ENCODE measurements at regions not wholly inside any gene's neighbourhood (a gene's known extent, or its start where the extent isn't known, plus 50 kb on each side); places are given as distances from the start of the nearest gene placed in this dataset.
"Not testable (repeated sequence)": the region's sequence is repeated elsewhere in the genome, so short reads cannot be mapped to it uniquely, and the experiment has no call there.

GRCh38 chr7:138378741-138379559 lies 81.1 kb upstream of the TRIM24 start:
- DNase-seq (ENCODE audit: low read depth, low spot score): no peak
- in situ Hi-C loops (cut with HindIII; ENCODE audit: low pct_unique_long_range_greater_than_20kb, low sequenced_read_pairs): no loop called here

DNA sequence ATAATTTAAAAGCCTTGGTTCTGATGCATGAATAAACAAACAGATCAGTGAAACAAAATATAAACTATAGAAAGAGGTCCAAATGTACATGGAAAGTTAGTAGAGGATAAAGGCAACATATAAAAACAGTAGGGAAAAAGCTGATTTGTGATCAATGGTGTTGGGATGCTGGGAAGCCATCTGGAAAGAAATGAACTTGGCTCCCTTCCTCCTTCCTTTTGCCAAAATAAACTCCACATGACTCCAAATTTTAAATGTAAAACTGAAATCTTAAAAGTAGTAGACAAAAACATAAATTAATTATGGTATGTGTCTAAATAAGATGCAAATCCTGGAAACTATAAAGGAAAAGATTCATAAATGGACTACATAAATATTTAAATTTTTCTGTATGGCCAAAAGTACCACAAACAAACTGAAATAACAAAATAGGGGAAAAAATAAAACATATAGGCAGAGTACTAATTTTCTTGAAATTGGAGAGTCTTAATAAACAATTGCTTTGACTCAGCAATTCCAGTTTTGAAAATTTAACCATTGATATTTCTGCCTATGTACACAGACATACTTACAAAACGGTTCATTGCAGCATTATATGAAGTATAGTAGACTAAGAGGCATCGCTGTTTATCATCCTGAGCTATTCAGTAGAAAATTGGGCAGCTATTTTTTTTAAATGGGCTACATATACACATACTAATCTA lies 77.0 kb upstream of the TRIM24 start:
- in situ Hi-C loops (cut with HindIII; ENCODE audit: low pct_unique_long_range_greater_than_20kb, low sequenced_read_pairs): no loop called here

DNA sequence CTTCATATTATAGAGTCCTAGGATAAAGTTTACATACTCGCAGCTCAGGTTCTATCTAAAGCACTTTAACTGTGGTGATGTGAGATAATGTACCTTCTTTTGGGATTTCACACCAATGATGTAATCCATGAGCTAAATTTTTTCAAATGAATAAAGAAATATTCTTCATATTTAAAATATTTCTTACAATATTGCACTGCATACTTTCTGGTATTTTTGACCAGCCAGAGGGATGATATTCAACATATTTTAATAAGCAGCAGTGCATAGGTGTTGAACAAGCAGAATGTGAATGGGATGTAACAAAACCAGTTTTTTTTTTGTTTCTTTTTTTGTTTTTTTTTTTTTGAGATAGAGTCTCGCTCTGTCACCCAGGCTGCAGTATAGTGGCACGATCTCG lies 73.2 kb upstream of the TRIM24 start:
- DNase-seq (ENCODE audit: low read depth, low spot score): no peak
- in situ Hi-C loops (cut with HindIII; ENCODE audit: low pct_unique_long_range_greater_than_20kb, low sequenced_read_pairs): no loop called here

More for the DNA sequence above, 77.0 kb upstream of the TRIM24 start:
- no peak for DNase-seq (ENCODE audit: low read depth, low spot score)

DNA sequence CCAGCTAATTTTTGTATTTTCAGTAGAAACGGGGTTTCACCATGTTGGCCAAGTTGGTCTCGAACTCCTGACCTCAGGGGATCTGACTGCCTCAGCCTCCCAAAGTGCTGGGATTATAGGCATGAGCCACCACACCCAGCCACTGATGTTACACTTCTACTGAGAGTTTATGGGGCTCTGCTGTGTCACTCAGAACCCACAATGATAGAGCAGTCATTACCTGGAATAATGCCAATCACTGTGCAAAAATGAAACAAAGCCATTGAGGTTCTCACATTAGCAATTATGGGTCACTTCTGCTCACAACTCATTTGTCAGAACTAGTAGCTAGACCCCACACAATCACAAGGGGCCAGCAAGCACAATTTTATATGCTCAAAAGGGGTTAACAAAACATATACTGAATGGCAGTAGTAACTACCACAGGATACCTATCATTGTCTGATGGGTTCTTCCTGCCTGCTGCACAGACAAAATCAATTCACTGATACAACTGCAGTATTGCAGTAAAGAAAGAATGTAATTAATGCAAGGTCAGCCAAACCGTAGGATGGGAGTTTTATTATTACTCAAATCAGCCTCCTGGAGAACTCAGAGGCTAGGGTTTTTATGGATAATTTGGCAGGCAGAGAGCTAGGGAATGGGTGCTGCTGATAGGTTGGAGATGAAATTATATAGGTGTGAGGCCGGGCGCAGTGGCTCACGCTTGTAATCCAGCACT lies 72.1 kb upstream of the TRIM24 start:
- no peak for DNase-seq (ENCODE audit: low read depth, low spot score)
- in situ Hi-C loops (cut with HindIII; ENCODE audit: low pct_unique_long_range_greater_than_20kb, low sequenced_read_pairs): no loop called here

GRCh38 chr7:138388673-138389491 lies 71.2 kb upstream of the TRIM24 start:
- in situ Hi-C loops (cut with HindIII; ENCODE audit: low pct_unique_long_range_greater_than_20kb, low sequenced_read_pairs): no loop called here
- no peak for DNase-seq (ENCODE audit: low read depth, low spot score)

GRCh38 chr7:138395763-138396162 lies 64.3 kb upstream of the TRIM24 start:
- in situ Hi-C loops (cut with HindIII; ENCODE audit: low pct_unique_long_range_greater_than_20kb, low sequenced_read_pairs): no loop called here

DNA sequence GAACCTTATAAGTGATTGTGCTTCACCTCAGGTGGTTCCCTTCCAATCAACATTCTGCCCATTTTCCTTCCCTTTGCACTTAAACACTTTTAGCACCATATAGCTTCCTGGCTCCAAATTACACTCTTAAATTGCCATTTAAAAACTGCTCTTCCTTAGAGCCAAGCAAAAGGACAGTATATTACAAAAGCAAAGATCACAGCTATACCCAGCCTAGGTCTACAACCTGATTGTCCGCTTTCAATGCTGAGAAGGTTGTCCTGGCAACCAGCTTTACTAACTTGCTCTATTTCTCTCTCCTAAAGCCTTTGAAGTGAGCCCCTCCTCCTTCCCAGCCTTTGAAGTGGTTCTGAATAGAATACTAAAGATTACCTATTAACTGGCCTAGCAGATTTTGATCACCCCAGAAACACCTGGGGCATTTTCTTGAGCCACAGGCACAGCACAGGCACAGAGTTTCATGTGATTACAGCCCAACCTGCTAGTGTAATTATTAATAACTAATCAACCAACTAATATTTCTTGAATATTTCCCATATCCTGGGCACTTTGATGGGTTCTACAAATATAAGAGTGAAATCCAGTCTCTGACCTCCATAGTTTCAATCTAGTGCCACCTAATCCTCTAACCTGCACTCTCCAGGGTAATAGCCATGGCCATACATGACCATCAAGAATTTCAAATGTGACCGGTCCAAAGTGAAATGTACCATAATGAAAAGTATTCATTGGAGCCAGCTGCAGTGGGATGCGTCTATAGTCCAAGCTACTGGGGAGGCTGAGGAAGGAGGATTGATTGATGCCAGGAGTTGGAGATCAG lies 63.6 kb upstream of the TRIM24 start:
- DNase-seq (ENCODE audit: low read depth, low spot score): no peak
- in situ Hi-C loops (cut with HindIII; ENCODE audit: low pct_unique_long_range_greater_than_20kb, low sequenced_read_pairs): no loop called here

More at GRCh38 chr7:138395763-138396162, 64.3 kb upstream of the TRIM24 start:
- no peak for DNase-seq (ENCODE audit: low read depth, low spot score)

DNA sequence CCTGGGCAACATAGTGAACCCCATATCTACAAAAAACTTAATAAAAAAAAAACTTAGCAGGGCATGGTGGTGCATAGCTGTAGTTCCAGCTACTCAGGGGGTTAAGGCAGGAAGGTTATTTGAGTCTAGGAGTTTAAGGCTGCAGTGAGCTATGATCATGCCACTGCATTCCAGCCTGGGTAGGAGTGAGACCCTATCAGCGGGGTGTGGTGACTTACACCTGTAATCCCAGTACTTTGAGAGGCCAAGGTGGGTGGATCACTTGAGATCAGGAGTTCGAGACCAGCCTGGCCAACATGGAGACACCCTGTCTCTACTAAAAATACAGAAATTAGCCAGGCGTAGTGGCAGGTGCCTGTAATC lies 63.0 kb upstream of the TRIM24 start:
- DNase-seq (ENCODE audit: low read depth, low spot score); in situ Hi-C loops (cut with HindIII; ENCODE audit: low pct_unique_long_range_greater_than_20kb, low sequenced_read_pairs): not testable (repeated sequence)

- in situ Hi-C loops (cut with HindIII; ENCODE audit: low pct_unique_long_range_greater_than_20kb, low sequenced_read_pairs): no loop called here
- DNase-seq (ENCODE audit: low read depth, low spot score): no peak
These were observed 61.2 kb upstream of the TRIM24 start for GRCh38 chr7:138398857-138399256.

GRCh38 chr7:138400400-138400886 lies 59.6 kb upstream of the TRIM24 start:
- in situ Hi-C loops (cut with HindIII; ENCODE audit: low pct_unique_long_range_greater_than_20kb, low sequenced_read_pairs): no loop called here
- no peak for DNase-seq (ENCODE audit: low read depth, low spot score)

GRCh38 chr7:138402749-138403148 lies 57.3 kb upstream of the TRIM24 start:
- no peak for DNase-seq (ENCODE audit: low read depth, low spot score)
- in situ Hi-C loops (cut with HindIII; ENCODE audit: low pct_unique_long_range_greater_than_20kb, low sequenced_read_pairs): no loop called here

DNA sequence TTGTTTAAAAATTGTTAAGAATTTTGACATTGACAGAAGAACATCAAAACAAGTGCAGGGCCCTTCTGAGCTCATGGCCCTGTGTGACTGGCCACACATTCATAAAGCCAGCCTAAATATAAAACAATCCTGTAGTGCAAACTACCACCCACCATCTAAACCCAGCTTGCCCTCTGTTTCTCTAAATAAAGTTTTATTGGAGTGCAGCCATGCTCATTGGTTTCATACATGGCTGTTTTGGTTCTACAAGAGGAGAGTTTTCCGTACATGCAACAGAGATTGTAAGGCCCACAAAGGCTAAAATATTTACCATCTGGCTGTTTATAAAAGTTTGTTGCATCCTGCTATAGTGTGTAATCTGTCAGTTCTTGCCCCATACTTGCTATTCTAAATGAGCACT lies 54.6 kb upstream of the TRIM24 start:
- DNase-seq (ENCODE audit: low read depth, low spot score): no peak
- in situ Hi-C loops (cut with HindIII; ENCODE audit: low pct_unique_long_range_greater_than_20kb, low sequenced_read_pairs): no loop called here

- in situ Hi-C loops (cut with HindIII; ENCODE audit: low pct_unique_long_range_greater_than_20kb, low sequenced_read_pairs): no loop called here
- no peak for DNase-seq (ENCODE audit: low read depth, low spot score)
These were observed 52.3 kb upstream of the TRIM24 start for GRCh38 chr7:138407792-138408191.

Measured in SK-MEL-5 (cell line).